Stomach (tissue), 4 donors: ENCODE measurements at regions not wholly inside any gene's neighbourhood (a gene's known extent, or its start where the extent isn't known, plus 50 kb on each side); places are given as distances from the start of the nearest gene placed in this dataset.

ENCODE experiments used
- CTCF ChIP-seq, 7 experiments: fragments of 450-650 bp in 4 of 7; fragments of 200-600 bp in 3 of 7; sonication (generic) in 3 of 7; IDR thresholded peaks; one replicate each; pipeline ENCODE4 v1.5.1; 2016 to 2019; ENCODE audit warnings: antibody characterized with exemption in 7 of 7, control low read depth in 2 of 7, mild to moderate bottlenecking in 1 of 7
- EP300 ChIP-seq: sonication (generic); formaldehyde crosslinking; IDR thresholded peaks from one replicate; pipeline ENCODE4 v1.6.1; 2017; ENCODE audit warnings: antibody characterized with exemption
- POLR2A ChIP-seq, 4 donors: fragments of 450-650 bp; IDR thresholded peaks; one replicate each; pipeline ENCODE4 v1.6.1; 2016; ENCODE audit warnings: antibody characterized with exemption in 4 of 4, control low read depth in 2 of 4, mild to moderate bottlenecking in 1 of 4, moderate library complexity in 1 of 4

GRCh38 chr21:19266636-19267035 lies 863.1 kb upstream of the TMPRSS15 start:
- TF ChIP-seq CTCF (IDR thresholded peaks at IDR 0.05) (no peak), POLR2A (IDR thresholded peaks at IDR 0.05) (no peak), EP300 (no peak)
